ENCODE measurements at regions not wholly inside any gene's neighbourhood (a gene's known extent, or its start where the extent isn't known, plus 50 kb on each side); places are given as distances from the start of the nearest gene placed in this dataset.

GRCh38 chr5:38645508-38645907, 89.1 kb upstream of the LIFR start:
- H3K9ac ChIP-seq (ENCODE audit: low read depth, low read length) = no peak overlapping the region
- H3K4me3 ChIP-seq (ENCODE audit: low read depth, low read length) = no peak overlapping the region
- no peaks in the 10 kb centered on the region for H3K9me3 ChIP-seq (ENCODE audit: control insufficient read depth, insufficient read depth, low read length)
- no peak overlapping the region for H3K27ac ChIP-seq (ENCODE audit: low read depth, low read length)
- no peaks in the 10 kb centered on the region for H3K27me3 ChIP-seq (ENCODE audit: control insufficient read depth, insufficient read depth, low read length)
- no peaks in the 10 kb centered on the region for H3K4me1 ChIP-seq (ENCODE audit: control insufficient read depth, insufficient read depth, low read length)
- no peaks in the 10 kb centered on the region for H3K36me3 ChIP-seq (ENCODE audit: control insufficient read depth, insufficient read depth, low read length)

GRCh38 chr5:38648703-38649291, 92.4 kb upstream of the LIFR start:
- Histone ChIP-seq H3K9me3 (ENCODE audit: control insufficient read depth, insufficient read depth, low read length) (no peaks in the 10 kb centered on the region), H3K9ac (ENCODE audit: low read depth, low read length) (no peak overlapping the region), H3K36me3 (ENCODE audit: control insufficient read depth, insufficient read depth, low read length) (no peaks in the 10 kb centered on the region), H3K4me1 (ENCODE audit: control insufficient read depth, insufficient read depth, low read length) (no peaks in the 10 kb centered on the region), H3K27ac (ENCODE audit: low read depth, low read length) (no peak overlapping the region), H3K27me3 (ENCODE audit: control insufficient read depth, insufficient read depth, low read length) (no peaks in the 10 kb centered on the region), H3K4me3 (ENCODE audit: low read depth, low read length) (no peak overlapping the region)

GRCh38 chr5:38650540-38650939, 94.1 kb upstream of the LIFR start:
- Histone ChIP-seq H3K36me3 (ENCODE audit: control insufficient read depth, insufficient read depth, low read length) (no peaks in the 10 kb centered on the region), H3K27me3 (ENCODE audit: control insufficient read depth, insufficient read depth, low read length) (no peaks in the 10 kb centered on the region), H3K9me3 (ENCODE audit: control insufficient read depth, insufficient read depth, low read length) (no peaks in the 10 kb centered on the region), H3K9ac (ENCODE audit: low read depth, low read length) (no peak overlapping the region), H3K27ac (ENCODE audit: low read depth, low read length) (no peak overlapping the region), H3K4me3 (ENCODE audit: low read depth, low read length) (no peak overlapping the region), H3K4me1 (ENCODE audit: control insufficient read depth, insufficient read depth, low read length) (peaks cover 4% of the 10 kb centered on the region)

GRCh38 chr5:38650946-38651345, 94.5 kb upstream of the LIFR start:
- Histone ChIP-seq H3K27me3 (ENCODE audit: control insufficient read depth, insufficient read depth, low read length) (no peaks in the 10 kb centered on the region), H3K9ac (ENCODE audit: low read depth, low read length) (no peak overlapping the region), H3K27ac (ENCODE audit: low read depth, low read length) (no peak overlapping the region), H3K4me1 (ENCODE audit: control insufficient read depth, insufficient read depth, low read length) (peaks cover 4% of the 10 kb centered on the region), H3K4me3 (ENCODE audit: low read depth, low read length) (no peak overlapping the region), H3K36me3 (ENCODE audit: control insufficient read depth, insufficient read depth, low read length) (no peaks in the 10 kb centered on the region), H3K9me3 (ENCODE audit: control insufficient read depth, insufficient read depth, low read length) (no peaks in the 10 kb centered on the region)

- no peaks in the 10 kb centered on the region for H3K9me3 ChIP-seq (ENCODE audit: control insufficient read depth, insufficient read depth, low read length)
- no peaks in the 10 kb centered on the region for H3K27me3 ChIP-seq (ENCODE audit: control insufficient read depth, insufficient read depth, low read length)
These were observed 95.4 kb upstream of the LIFR start for GRCh38 chr5:38651806-38652205.

GRCh38 chr5:38653389-38653788, 96.9 kb upstream of the LIFR start:
- Histone ChIP-seq H3K27me3 (ENCODE audit: control insufficient read depth, insufficient read depth, low read length) (no peaks in the 10 kb centered on the region), H3K4me1 (ENCODE audit: control insufficient read depth, insufficient read depth, low read length) (peaks cover 4% of the 10 kb centered on the region), H3K27ac (ENCODE audit: low read depth, low read length) (no peak overlapping the region), H3K9ac (ENCODE audit: low read depth, low read length) (no peak overlapping the region), H3K4me3 (ENCODE audit: low read depth, low read length) (no peak overlapping the region), H3K36me3 (ENCODE audit: control insufficient read depth, insufficient read depth, low read length) (no peaks in the 10 kb centered on the region), H3K9me3 (ENCODE audit: control insufficient read depth, insufficient read depth, low read length) (no peaks in the 10 kb centered on the region)

More at GRCh38 chr5:38651806-38652205, 95.4 kb upstream of the LIFR start:
- Histone ChIP-seq H3K27ac (ENCODE audit: low read depth, low read length) (no peak overlapping the region), H3K4me1 (ENCODE audit: control insufficient read depth, insufficient read depth, low read length) (peaks cover 4% of the 10 kb centered on the region), H3K9ac (ENCODE audit: low read depth, low read length) (no peak overlapping the region), H3K4me3 (ENCODE audit: low read depth, low read length) (no peak overlapping the region), H3K36me3 (ENCODE audit: control insufficient read depth, insufficient read depth, low read length) (no peaks in the 10 kb centered on the region)

GRCh38 chr5:38655691-38656090, 99.2 kb upstream of the LIFR start:
- no peaks in the 10 kb centered on the region for H3K9me3 ChIP-seq (ENCODE audit: control insufficient read depth, insufficient read depth, low read length)
- H3K27ac ChIP-seq (ENCODE audit: low read depth, low read length) = no peak overlapping the region
- no peaks in the 10 kb centered on the region for H3K27me3 ChIP-seq (ENCODE audit: control insufficient read depth, insufficient read depth, low read length)
- H3K4me1 ChIP-seq (ENCODE audit: control insufficient read depth, insufficient read depth, low read length) = peaks cover 7% of the 10 kb centered on the region
- H3K36me3 ChIP-seq (ENCODE audit: control insufficient read depth, insufficient read depth, low read length) = no peaks in the 10 kb centered on the region
- H3K4me3 ChIP-seq (ENCODE audit: low read depth, low read length) = no peak overlapping the region
- H3K9ac ChIP-seq (ENCODE audit: low read depth, low read length) = no peak overlapping the region

GRCh38 chr5:38656568-38656967, 100.1 kb upstream of the LIFR start:
- Histone ChIP-seq H3K9ac (ENCODE audit: low read depth, low read length) (no peak overlapping the region), H3K9me3 (ENCODE audit: control insufficient read depth, insufficient read depth, low read length) (no peaks in the 10 kb centered on the region), H3K27ac (ENCODE audit: low read depth, low read length) (no peak overlapping the region), H3K4me1 (ENCODE audit: control insufficient read depth, insufficient read depth, low read length) (peaks cover 7% of the 10 kb centered on the region), H3K27me3 (ENCODE audit: control insufficient read depth, insufficient read depth, low read length) (no peaks in the 10 kb centered on the region), H3K4me3 (ENCODE audit: low read depth, low read length) (no peak overlapping the region), H3K36me3 (ENCODE audit: control insufficient read depth, insufficient read depth, low read length) (no peaks in the 10 kb centered on the region)

- no peaks in the 10 kb centered on the region for H3K9me3 ChIP-seq (ENCODE audit: control insufficient read depth, insufficient read depth, low read length)
These were observed 100.6 kb upstream of the LIFR start for GRCh38 chr5:38657020-38657419.

GRCh38 chr5:38660194-38660668, 103.8 kb upstream of the LIFR start:
- Histone ChIP-seq H3K36me3 (ENCODE audit: control insufficient read depth, insufficient read depth, low read length) (no peaks in the 10 kb centered on the region), H3K27me3 (ENCODE audit: control insufficient read depth, insufficient read depth, low read length) (no peaks in the 10 kb centered on the region), H3K27ac (ENCODE audit: low read depth, low read length) (peak overlapping the region; percentile 28), H3K4me3 (ENCODE audit: low read depth, low read length) (0 out of 2 replicates have a peak overlapping the region, but pooled peaks have one; percentile 28), H3K9me3 (ENCODE audit: control insufficient read depth, insufficient read depth, low read length) (no peaks in the 10 kb centered on the region), H3K4me1 (ENCODE audit: control insufficient read depth, insufficient read depth, low read length) (0 out of 2 replicates have a peak, but pooled peaks cover 4% of the 10 kb centered on the region), H3K9ac (ENCODE audit: low read depth, low read length) (no peak overlapping the region)

More at GRCh38 chr5:38657020-38657419, 100.6 kb upstream of the LIFR start:
- peaks cover 7% of the 10 kb centered on the region for H3K4me1 ChIP-seq (ENCODE audit: control insufficient read depth, insufficient read depth, low read length)
- no peaks in the 10 kb centered on the region for H3K36me3 ChIP-seq (ENCODE audit: control insufficient read depth, insufficient read depth, low read length)
- H3K27ac ChIP-seq (ENCODE audit: low read depth, low read length) = no peak overlapping the region
- no peak overlapping the region for H3K9ac ChIP-seq (ENCODE audit: low read depth, low read length)
- H3K27me3 ChIP-seq (ENCODE audit: control insufficient read depth, insufficient read depth, low read length) = no peaks in the 10 kb centered on the region
- no peak overlapping the region for H3K4me3 ChIP-seq (ENCODE audit: low read depth, low read length)

- no peaks in the 10 kb centered on the region for H3K27me3 ChIP-seq (ENCODE audit: control insufficient read depth, insufficient read depth, low read length)
- H3K9me3 ChIP-seq (ENCODE audit: control insufficient read depth, insufficient read depth, low read length) = no peaks in the 10 kb centered on the region
- H3K4me1 ChIP-seq (ENCODE audit: control insufficient read depth, insufficient read depth, low read length) = 0 out of 2 replicates have a peak, but pooled peaks cover 4% of the 10 kb centered on the region
- no peak overlapping the region for H3K27ac ChIP-seq (ENCODE audit: low read depth, low read length)
- H3K36me3 ChIP-seq (ENCODE audit: control insufficient read depth, insufficient read depth, low read length) = no peaks in the 10 kb centered on the region
- no peak overlapping the region for H3K9ac ChIP-seq (ENCODE audit: low read depth, low read length)
- no peak overlapping the region for H3K4me3 ChIP-seq (ENCODE audit: low read depth, low read length)
These were observed 105.6 kb upstream of the LIFR start for GRCh38 chr5:38662090-38662489.
